GM19328 (cell line): ENCODE measurements at regions not wholly inside any gene's neighbourhood (a gene's known extent, or its start where the extent isn't known, plus 50 kb on each side); places are given as distances from the start of the nearest gene placed in this dataset.
"Not testable (repeated sequence)": the region's sequence is repeated elsewhere in the genome, so short reads cannot be mapped to it uniquely, and the experiment has no call there.

Experiments
- ATAC-seq: cut with Tn5 transposase; IDR thresholded peaks from one replicate; pipeline ENCODE4 v1.9.1; 2021; ENCODE audit warnings: mild to moderate bottlenecking, moderate library complexity; ENCODE audit not compliant: unreplicated experiment

GRCh38 chr13:64662887-64663593, 2567.1 kb downstream of the PCDH9 start:
- no peak for ATAC-seq

GRCh38 chr13:64648293-64648692, 2581.8 kb downstream of the PCDH9 start:
- no peak for ATAC-seq

GRCh38 chr13:64643066-64643465, 2587.1 kb downstream of the PCDH9 start:
- no peak for ATAC-seq

GRCh38 chr13:64640002-64640401, 2590.1 kb downstream of the PCDH9 start:
- ATAC-seq = no peak

- no peak for ATAC-seq
Measured at GRCh38 chr13:64639206-64639605, 2590.9 kb downstream of the PCDH9 start.

GRCh38 chr13:64633948-64634347, 2596.2 kb downstream of the PCDH9 start:
- no peak for ATAC-seq

GRCh38 chr13:64627654-64628053, 2602.5 kb downstream of the PCDH9 start:
- no peak for ATAC-seq

GRCh38 chr13:64626105-64626504, 2604.0 kb downstream of the PCDH9 start:
- ATAC-seq = no peak

GRCh38 chr13:64617231-64617630, 2612.9 kb downstream of the PCDH9 start:
- no peak for ATAC-seq

- ATAC-seq = no peak
Measured at GRCh38 chr13:64591971-64592370, 2638.2 kb downstream of the PCDH9 start.

- ATAC-seq = no peak
Measured at GRCh38 chr13:64579331-64579730, 2650.8 kb downstream of the PCDH9 start.

- ATAC-seq = no peak
Measured at GRCh38 chr13:64568748-64569147, 2661.4 kb downstream of the PCDH9 start.

- ATAC-seq = not testable (repeated sequence)
Measured at GRCh38 chr13:64558031-64558430, 2672.1 kb downstream of the PCDH9 start.

- ATAC-seq = no peak
Measured at GRCh38 chr13:64556376-64556775, 2673.8 kb downstream of the PCDH9 start.

GRCh38 chr13:64553411-64554129, 2676.6 kb downstream of the PCDH9 start:
- no peak for ATAC-seq

- ATAC-seq = no peak
Measured at GRCh38 chr13:64551755-64552154, 2678.4 kb downstream of the PCDH9 start.

- no peak for ATAC-seq
Measured at GRCh38 chr13:64546371-64546770, 2683.8 kb downstream of the PCDH9 start.

- no peak for ATAC-seq
Measured at GRCh38 chr13:64540976-64541375, 2689.2 kb downstream of the PCDH9 start.

- ATAC-seq = no peak
Measured at GRCh38 chr13:64540468-64540867, 2689.7 kb downstream of the PCDH9 start.

- ATAC-seq = no peak
Measured at GRCh38 chr13:64538711-64539110, 2691.4 kb downstream of the PCDH9 start.

GRCh38 chr13:64534302-64534701, 2695.8 kb downstream of the PCDH9 start:
- no peak for ATAC-seq

GRCh38 chr13:64531400-64531799, 2698.7 kb downstream of the PCDH9 start:
- no peak for ATAC-seq
